ENCODE measurements at regions not wholly inside any gene's neighbourhood (a gene's known extent, or its start where the extent isn't known, plus 50 kb on each side); places are given as distances from the start of the nearest gene placed in this dataset.
"Not testable (repeated sequence)": the region's sequence is repeated elsewhere in the genome, so short reads cannot be mapped to it uniquely, and the experiment has no call there.

GRCh38 chr4:148630051-148630450 lies 187.8 kb upstream of the NR3C2 start:
- Mint-ChIP-seq H3K27ac (no peak overlapping the region), H3K9me3 (peaks cover 17% of the 10 kb centered on the region), H3K27me3 (ENCODE audit: low read depth) (peaks cover 1% of the 10 kb centered on the region), H3K4me1 (no peaks in the 10 kb centered on the region), H3K36me3 (no peaks in the 10 kb centered on the region), H3K4me3 (no peak overlapping the region)
- DNase-seq (ENCODE audit: low spot score in 2 of 2, unreplicated experiment in 2 of 2) = no peak
- TF ChIP-seq CTCF (IDR thresholded peaks at IDR 0.05; ENCODE audit: unreplicated experiment) = no peak

GRCh38 chr4:148618856-148619255 lies 176.6 kb upstream of the NR3C2 start:
- no peak overlapping the region for H3K4me3 Mint-ChIP-seq
- no peaks in the 10 kb centered on the region for H3K27me3 Mint-ChIP-seq (ENCODE audit: low read depth)

GRCh38 chr4:148608968-148609367 lies 166.8 kb upstream of the NR3C2 start:
- Mint-ChIP-seq H3K4me1 (no peaks in the 10 kb centered on the region), H3K27ac (no peak overlapping the region), H3K36me3 (no peaks in the 10 kb centered on the region), H3K27me3 (ENCODE audit: low read depth) (no peaks in the 10 kb centered on the region), H3K4me3 (no peak overlapping the region), H3K9me3 (peaks cover 18% of the 10 kb centered on the region)
- TF ChIP-seq CTCF (IDR thresholded peaks at IDR 0.05; ENCODE audit: unreplicated experiment) = no peak
- no peak for DNase-seq (ENCODE audit: low spot score in 2 of 2, unreplicated experiment in 2 of 2)

More at GRCh38 chr4:148618856-148619255, 176.6 kb upstream of the NR3C2 start:
- H3K27ac Mint-ChIP-seq = no peak overlapping the region
- peaks cover 50% of the 10 kb centered on the region for H3K9me3 Mint-ChIP-seq
- H3K36me3 Mint-ChIP-seq = no peaks in the 10 kb centered on the region
- no peak for DNase-seq (ENCODE audit: low spot score in 2 of 2, unreplicated experiment in 2 of 2)
- no peaks in the 10 kb centered on the region for H3K4me1 Mint-ChIP-seq
- no peak for TF ChIP-seq CTCF (IDR thresholded peaks at IDR 0.05; ENCODE audit: unreplicated experiment)

- not testable (repeated sequence) for H3K4me1 Mint-ChIP-seq; H3K27me3 Mint-ChIP-seq (ENCODE audit: low read depth); H3K27ac Mint-ChIP-seq; DNase-seq (ENCODE audit: low spot score in 2 of 2, unreplicated experiment in 2 of 2); H3K4me3 Mint-ChIP-seq; H3K36me3 Mint-ChIP-seq
- H3K9me3 Mint-ChIP-seq = peaks cover 47% of the 10 kb centered on the region
Observed at GRCh38 chr4:148598418-148599207, 156.4 kb upstream of the NR3C2 start.

GRCh38 chr4:148589182-148589581 lies 147.0 kb upstream of the NR3C2 start:
- Mint-ChIP-seq H3K9me3 (peaks cover 55% of the 10 kb centered on the region), H3K27me3 (ENCODE audit: low read depth) (no peaks in the 10 kb centered on the region), H3K4me3 (no peak overlapping the region), H3K4me1 (no peaks in the 10 kb centered on the region), H3K36me3 (no peaks in the 10 kb centered on the region), H3K27ac (no peak overlapping the region)
- no peak for TF ChIP-seq CTCF (IDR thresholded peaks at IDR 0.05; ENCODE audit: unreplicated experiment)
- DNase-seq (ENCODE audit: low spot score in 2 of 2, unreplicated experiment in 2 of 2) = no peak

- H3K4me1 Mint-ChIP-seq = peaks cover 5% of the 10 kb centered on the region
- no peak for DNase-seq (ENCODE audit: low spot score in 2 of 2, unreplicated experiment in 2 of 2)
Observed at GRCh38 chr4:148575577-148575976, 133.4 kb upstream of the NR3C2 start.

More at GRCh38 chr4:148575577-148575976, 133.4 kb upstream of the NR3C2 start:
- H3K4me3 Mint-ChIP-seq = no peak overlapping the region
- no peaks in the 10 kb centered on the region for H3K27me3 Mint-ChIP-seq (ENCODE audit: low read depth)
- no peak overlapping the region for H3K27ac Mint-ChIP-seq
- H3K36me3 Mint-ChIP-seq = no peaks in the 10 kb centered on the region
- peaks cover 12% of the 10 kb centered on the region for H3K9me3 Mint-ChIP-seq
- TF ChIP-seq CTCF (IDR thresholded peaks at IDR 0.05; ENCODE audit: unreplicated experiment) = no peak

All from mesothelial cell of epicardium (in vitro differentiated cells).